GM21717 (cell line): ENCODE measurements at regions not wholly inside any gene's neighbourhood (a gene's known extent, or its start where the extent isn't known, plus 50 kb on each side); places are given as distances from the start of the nearest gene placed in this dataset.
"Not testable (repeated sequence)": the region's sequence is repeated elsewhere in the genome, so short reads cannot be mapped to it uniquely, and the experiment has no call there.

ENCODE experiments used
- ATAC-seq: cut with Tn5 transposase; IDR thresholded peaks from one replicate; pipeline ENCODE4 v1.9.1; 2021; ENCODE audit warnings: mild to moderate bottlenecking, moderate library complexity; ENCODE audit not compliant: unreplicated experiment

- no peak for ATAC-seq
These were observed 461.0 kb downstream of the GADD45G start for GRCh38 chr9:90065851-90066250.

- no peak for ATAC-seq
These were observed 464.3 kb downstream of the GADD45G start for GRCh38 chr9:90069085-90069484.

GRCh38 chr9:90070056-90070455 lies 465.2 kb downstream of the GADD45G start:
- no peak for ATAC-seq

- ATAC-seq, result no peak
These were observed 465.7 kb downstream of the GADD45G start for GRCh38 chr9:90070469-90070868.

GRCh38 chr9:90070931-90071660 lies 466.3 kb downstream of the GADD45G start:
- no peak for ATAC-seq

- ATAC-seq, result no peak
These were observed 468.6 kb downstream of the GADD45G start for GRCh38 chr9:90073186-90073945.

GRCh38 chr9:90074316-90074962 lies 469.6 kb downstream of the GADD45G start:
- no peak for ATAC-seq

- ATAC-seq, result not testable (repeated sequence)
These were observed 472.8 kb downstream of the GADD45G start for GRCh38 chr9:90077598-90077997.

GRCh38 chr9:90078988-90079421 lies 474.2 kb downstream of the GADD45G start:
- no peak for ATAC-seq

- no peak for ATAC-seq
These were observed 480.8 kb downstream of the GADD45G start for GRCh38 chr9:90085633-90086032.

- ATAC-seq, result no peak
These were observed 481.3 kb downstream of the GADD45G start for GRCh38 chr9:90086101-90086511.

GRCh38 chr9:90088434-90088833 lies 483.6 kb downstream of the GADD45G start:
- no peak for ATAC-seq

GRCh38 chr9:90088856-90089255 lies 484.0 kb downstream of the GADD45G start:
- no peak for ATAC-seq

GRCh38 chr9:90090997-90091396 lies 486.2 kb downstream of the GADD45G start:
- no peak for ATAC-seq

- ATAC-seq, result no peak
These were observed 487.7 kb downstream of the GADD45G start for GRCh38 chr9:90092508-90092907.

GRCh38 chr9:90095682-90096081 lies 490.9 kb downstream of the GADD45G start:
- ATAC-seq, result no peak

- no peak for ATAC-seq
These were observed 492.4 kb downstream of the GADD45G start for GRCh38 chr9:90097237-90097636.

- ATAC-seq, result no peak
These were observed 493.6 kb downstream of the GADD45G start for GRCh38 chr9:90098408-90098807.

- no peak for ATAC-seq
These were observed 494.6 kb downstream of the GADD45G start for GRCh38 chr9:90099262-90099963.

- ATAC-seq, result no peak
These were observed 495.2 kb downstream of the GADD45G start for GRCh38 chr9:90100014-90100413.

- peak; percentile 85 for ATAC-seq
These were observed 497.6 kb downstream of the GADD45G start for GRCh38 chr9:90102292-90102901.
